GM23338 (cell line): ENCODE measurements at regions not wholly inside any gene's neighbourhood (a gene's known extent, or its start where the extent isn't known, plus 50 kb on each side); places are given as distances from the start of the nearest gene placed in this dataset.

ENCODE experiments used
- ATAC-seq: fragments of 200-7000 bp; cut with Tn5 transposase; 3 replicates; pipeline ENCODE4 v1.9.1; 2020
- DNase-seq: peaks from one replicate; pipeline ENCODE4 v3.0.0-alpha.2; 2015; ENCODE audit warnings: low spot score
- H2AFZ ChIP-seq: fragments of 200-600 bp; sonication (generic); 2 replicates; pipeline ENCODE4 v1.8.0; 2016; ENCODE audit warnings: antibody characterized with exemption, mild to moderate bottlenecking, moderate library complexity
- H3F3A ChIP-seq: fragments of 200-600 bp; sonication (generic); replicated peaks from 2 replicates; pipeline ENCODE4 v1.8.0; 2017; ENCODE audit warnings: antibody characterized with exemption, mixed run types, low read depth
- H3K27ac ChIP-seq: fragments of 200-600 bp; sonication (generic); 2 replicates; pipeline ENCODE4 v1.6.1; 2016; ENCODE audit warnings: low read depth
- H3K27me3 ChIP-seq: fragments of 200-600 bp; sonication (generic); 2 replicates; pipeline ENCODE4 v1.8.0; 2016; ENCODE audit warnings: mild to moderate bottlenecking, mixed run types, moderate library complexity; ENCODE audit not compliant: insufficient read depth
- H3K36me3 ChIP-seq: fragments of 200-600 bp; sonication (generic); 2 replicates; pipeline ENCODE4 v1.8.0; 2016; ENCODE audit warnings: mild to moderate bottlenecking; ENCODE audit not compliant: insufficient read depth
- H3K4me1 ChIP-seq: fragments of 200-600 bp; sonication (generic); 2 replicates; pipeline ENCODE4 v1.8.0; 2016; ENCODE audit warnings: mild to moderate bottlenecking, moderate library complexity; ENCODE audit not compliant: insufficient read depth
- H3K4me2 ChIP-seq: fragments of 200-600 bp; sonication (generic); 2 replicates; pipeline ENCODE4 v1.7.1; 2017; ENCODE audit warnings: mixed run types
- H3K4me3 ChIP-seq: fragments of 200-600 bp; sonication (generic); 2 replicates; pipeline ENCODE4 v1.6.1; 2016; ENCODE audit warnings: mixed run types
- H3K79me2 ChIP-seq: fragments of 200-600 bp; sonication (generic); replicated peaks from 2 replicates; pipeline ENCODE4 v1.8.0; 2017; ENCODE audit warnings: mild to moderate bottlenecking; ENCODE audit not compliant: insufficient read depth
- H3K9me2 ChIP-seq: fragments of 200-600 bp; sonication (generic); 2 replicates; pipeline ENCODE4 v1.8.0; 2017; ENCODE audit not compliant: insufficient read depth
- H4K20me1 ChIP-seq: fragments of 200-600 bp; sonication (generic); replicated peaks from 2 replicates; pipeline ENCODE4 v1.8.0; 2017; ENCODE audit warnings: mild to moderate bottlenecking; ENCODE audit not compliant: insufficient read depth
- H3K27ac Mint-ChIP-seq: 2 replicates; pipeline ENCODE4 v1.8.0; 2020; ENCODE audit warnings: inconsistent platforms, mild to moderate bottlenecking, moderate library complexity, mixed read lengths
- H3K27me3 Mint-ChIP-seq: 3 replicates; pipeline ENCODE4 v1.8.0; 2022; ENCODE audit warnings: low read depth, mild to moderate bottlenecking, moderate library complexity, mixed read lengths, inconsistent platforms; ENCODE audit not compliant: insufficient read depth, poor library complexity
- H3K36me3 Mint-ChIP-seq: 3 replicates; pipeline ENCODE4 v1.8.0; 2021; ENCODE audit warnings: low read depth, mild to moderate bottlenecking, inconsistent platforms, moderate library complexity, mixed read lengths
- H3K4me1 Mint-ChIP-seq: 3 replicates; pipeline ENCODE4 v1.8.0; 2020; ENCODE audit warnings: mild to moderate bottlenecking, inconsistent platforms, mixed read lengths
- H3K4me3 Mint-ChIP-seq: 3 replicates; pipeline ENCODE4 v1.8.0; 2021; ENCODE audit warnings: moderate library complexity, mild to moderate bottlenecking, inconsistent platforms, mixed read lengths
- H3K9me3 Mint-ChIP-seq: 3 replicates; pipeline ENCODE4 v1.8.0; 2020; ENCODE audit warnings: moderate library complexity, mild to moderate bottlenecking, inconsistent platforms, mixed read lengths
- CREB1 ChIP-seq: fragments of 250-450 bp; sonication (Bioruptor Pico); IDR thresholded peaks from 2 replicates; pipeline ENCODE4 v1.5.0; 2020; ENCODE audit warnings: low read depth, mild to moderate bottlenecking, moderate library complexity
- CTCF ChIP-seq, 2 experiments: fragments of 200-600 bp in 1 of 2; sonication (generic) in 1 of 2; conservative IDR thresholded peaks; 2 replicates each; pipeline versions ENCODE4 v1.5.1 to v1.6.1; 2016 to 2017; ENCODE audit warnings: antibody characterized with exemption in 2 of 2, low read depth in 2 of 2, mild to moderate bottlenecking in 2 of 2, moderate library complexity in 1 of 2
- ETS1 ChIP-seq: IDR thresholded peaks from 2 replicates; pipeline ENCODE4 v1.6.1; 2016; ENCODE audit warnings: antibody characterized with exemption
- EZH2 ChIP-seq: fragments of 200-600 bp; sonication (generic); IDR thresholded peaks from one replicate; pipeline ENCODE4 v1.8.0; 2017; ENCODE audit warnings: antibody characterized with exemption, mild to moderate bottlenecking, low read depth; ENCODE audit not compliant: unreplicated experiment
- JUNB ChIP-seq: IDR thresholded peaks from one replicate; pipeline ENCODE4 v1.6.1; 2016; ENCODE audit warnings: antibody characterized with exemption; ENCODE audit not compliant: unreplicated experiment
- NANOG ChIP-seq: IDR thresholded peaks from 2 replicates; pipeline ENCODE4 v1.6.1; 2016; ENCODE audit warnings: antibody characterized with exemption, borderline replicate concordance
- POLR2AphosphoS5 ChIP-seq: IDR thresholded peaks from 2 replicates; pipeline ENCODE4 v1.6.1; 2016; ENCODE audit warnings: antibody characterized with exemption, low read depth
- REST ChIP-seq: IDR thresholded peaks from one replicate; pipeline ENCODE4 v1.6.1; 2018; ENCODE audit warnings: antibody characterized with exemption; ENCODE audit not compliant: unreplicated experiment
- ZNF114 ChIP-seq: fragments of 250-450 bp; sonication (Bioruptor Pico); IDR thresholded peaks from 2 replicates; pipeline ENCODE4 v1.5.0; 2020; ENCODE audit warnings: mild to moderate bottlenecking, moderate library complexity
- ZNF331 ChIP-seq: fragments of 250-450 bp; sonication (Bioruptor Pico); IDR thresholded peaks from 2 replicates; pipeline ENCODE4 v1.5.0; 2020; ENCODE audit warnings: low read depth, mild to moderate bottlenecking, moderate library complexity
- ZNF462 ChIP-seq: fragments of 250-450 bp; sonication (Bioruptor Pico); IDR thresholded peaks from 2 replicates; pipeline ENCODE4 v1.5.0; 2020; ENCODE audit warnings: mild to moderate bottlenecking, moderate library complexity

- TF ChIP-seq ZNF331 (CRISPR knock-in tag): no peak
- TF ChIP-seq POLR2AphosphoS5: no peak
- no peak for TF ChIP-seq ETS1
Observed at GRCh38 chr2:137799600-137799999, 164.7 kb upstream of the HNMT start (continued).

GRCh38 chr2:137800386-137800785 is 163.9 kb upstream of the HNMT start:
- peaks cover 11% of the 10 kb centered on the region; the same call in 2 of the 3 replicates for H3K36me3 Mint-ChIP-seq
- no peaks in the 10 kb centered on the region for H4K20me1 ChIP-seq
- no peak overlapping the region for H2AFZ ChIP-seq
- no peaks in the 10 kb centered on the region for H3K79me2 ChIP-seq
- no peaks in the 10 kb centered on the region for H3K27me3 ChIP-seq
- no peak overlapping the region for H3K4me3 Mint-ChIP-seq
- peaks cover 6% of the 10 kb centered on the region; the same call in 1 of the 2 replicates for H3K36me3 ChIP-seq
- ATAC-seq: no peak
- H3K9me2 ChIP-seq: peaks cover 28% of the 10 kb centered on the region
- H3K4me3 ChIP-seq: no peak overlapping the region
- H3F3A ChIP-seq: no peaks in the 10 kb centered on the region
- peaks cover under 1% of the 10 kb centered on the region; the same call in 2 of the 3 replicates for H3K4me1 Mint-ChIP-seq
- H3K27ac ChIP-seq: no peak overlapping the region
- no peak for DNase-seq
- H3K4me2 ChIP-seq: no peak overlapping the region
- H3K27ac Mint-ChIP-seq: no peak overlapping the region
- 0 out of 2 replicates have a peak, but pooled peaks cover under 1% of the 10 kb centered on the region for H3K4me1 ChIP-seq
- H3K9me3 Mint-ChIP-seq: peaks cover 27% of the 10 kb centered on the region
- no peaks in the 10 kb centered on the region for H3K27me3 Mint-ChIP-seq
- TF ChIP-seq ZNF331 (CRISPR knock-in tag) (no peak), REST (no peak), CTCF (conservative IDR thresholded peaks at IDR 0.05; ENCODE audit: low read depth in 2 of 2) (no peak), NANOG (no peak), ZNF114 (no peak), EZH2 (no peak), JUNB (no peak), CREB1 (CRISPR knock-in tag) (no peak), ZNF462 (no peak), POLR2AphosphoS5 (no peak), ETS1 (no peak)
